Activated naive CD8-positive, alpha-beta T cell treated with anti-CD3 and anti-CD28 coated beads, Interleukin-2, amount 50 U/mL, for 24 hours (primary cell): ENCODE measurements at regions not wholly inside any gene's neighbourhood (a gene's known extent, or its start where the extent isn't known, plus 50 kb on each side); places are given as distances from the start of the nearest gene placed in this dataset.

Source experiments
- ATAC-seq: fragments of 150-1000 bp; cut with Tn5 transposase; one replicate; pipeline ENCODE4 v1.10.0; 2021
- DNase-seq: peaks from one replicate; pipeline ENCODE4 v3.0.0; 2021
- H3K27ac Mint-ChIP-seq: one replicate; pipeline ENCODE4 v1.8.0; 2021; ENCODE audit warnings: mild to moderate bottlenecking, mixed read lengths
- H3K27me3 Mint-ChIP-seq: one replicate; pipeline ENCODE4 v1.8.0; 2021; ENCODE audit warnings: mixed read lengths
- H3K36me3 Mint-ChIP-seq: one replicate; pipeline ENCODE4 v1.8.0; 2021; ENCODE audit warnings: low read depth, mixed read lengths
- H3K4me1 Mint-ChIP-seq: one replicate; pipeline ENCODE4 v1.8.0; 2021; ENCODE audit warnings: mixed read lengths
- H3K4me3 Mint-ChIP-seq: one replicate; pipeline ENCODE4 v1.8.0; 2021; ENCODE audit warnings: mild to moderate bottlenecking, moderate library complexity, mixed read lengths
- H3K9me3 Mint-ChIP-seq: one replicate; pipeline ENCODE4 v1.8.0; 2021; ENCODE audit warnings: mixed read lengths

- H3K9me3 Mint-ChIP-seq: no peaks in the 10 kb centered on the region
- H3K27me3 Mint-ChIP-seq: no peaks in the 10 kb centered on the region
- ATAC-seq (no peak), DNase-seq (no peak)
- no peaks in the 10 kb centered on the region for H3K36me3 Mint-ChIP-seq
- H3K4me3 Mint-ChIP-seq: no peak overlapping the region
- no peak overlapping the region for H3K27ac Mint-ChIP-seq
- H3K4me1 Mint-ChIP-seq: no peaks in the 10 kb centered on the region
Measured at GRCh38 chr2:82268446-82268845, 1963.9 kb upstream of the LRRTM1 start.

- Mint-ChIP-seq H3K36me3 (no peaks in the 10 kb centered on the region), H3K27me3 (no peaks in the 10 kb centered on the region), H3K27ac (no peak overlapping the region)
Measured at GRCh38 chr2:82260521-82260920, 1956.0 kb upstream of the LRRTM1 start.

GRCh38 chr2:82259551-82259950 is 1955.0 kb upstream of the LRRTM1 start:
- ATAC-seq (no peak), DNase-seq (no peak)
- Mint-ChIP-seq H3K27me3 (no peaks in the 10 kb centered on the region), H3K36me3 (no peaks in the 10 kb centered on the region), H3K27ac (no peak overlapping the region), H3K9me3 (peaks cover 8% of the 10 kb centered on the region), H3K4me3 (no peak overlapping the region), H3K4me1 (no peaks in the 10 kb centered on the region)

More at GRCh38 chr2:82260521-82260920, 1956.0 kb upstream of the LRRTM1 start:
- peaks cover 5% of the 10 kb centered on the region for H3K9me3 Mint-ChIP-seq
- no peak overlapping the region for H3K4me3 Mint-ChIP-seq
- DNase-seq: no peak
- no peaks in the 10 kb centered on the region for H3K4me1 Mint-ChIP-seq
- ATAC-seq: no peak

- Mint-ChIP-seq H3K27me3 (no peaks in the 10 kb centered on the region), H3K9me3 (peaks cover 17% of the 10 kb centered on the region), H3K4me3 (no peak overlapping the region), H3K4me1 (no peaks in the 10 kb centered on the region), H3K36me3 (no peaks in the 10 kb centered on the region), H3K27ac (no peak overlapping the region)
- ATAC-seq (no peak), DNase-seq (no peak)
Measured at GRCh38 chr2:82257796-82258555, 1953.4 kb upstream of the LRRTM1 start.

- ATAC-seq (no peak), DNase-seq (no peak)
- Mint-ChIP-seq H3K4me1 (no peaks in the 10 kb centered on the region), H3K27me3 (no peaks in the 10 kb centered on the region), H3K27ac (no peak overlapping the region), H3K9me3 (peaks cover 21% of the 10 kb centered on the region), H3K4me3 (no peak overlapping the region), H3K36me3 (no peaks in the 10 kb centered on the region)
Measured at GRCh38 chr2:82256983-82257632, 1952.6 kb upstream of the LRRTM1 start.

- no peaks in the 10 kb centered on the region for H3K27me3 Mint-ChIP-seq
- no peak for ATAC-seq
- H3K36me3 Mint-ChIP-seq: no peaks in the 10 kb centered on the region
- H3K9me3 Mint-ChIP-seq: peaks cover 27% of the 10 kb centered on the region
- no peak overlapping the region for H3K4me3 Mint-ChIP-seq
- no peak overlapping the region for H3K27ac Mint-ChIP-seq
- no peak for DNase-seq
- no peaks in the 10 kb centered on the region for H3K4me1 Mint-ChIP-seq
Measured at GRCh38 chr2:82256288-82256687, 1951.7 kb upstream of the LRRTM1 start.

GRCh38 chr2:82254728-82255127 is 1950.2 kb upstream of the LRRTM1 start:
- no peaks in the 10 kb centered on the region for H3K4me1 Mint-ChIP-seq
- H3K27ac Mint-ChIP-seq: no peak overlapping the region
- H3K36me3 Mint-ChIP-seq: no peaks in the 10 kb centered on the region
- H3K4me3 Mint-ChIP-seq: no peak overlapping the region
- H3K9me3 Mint-ChIP-seq: peaks cover 32% of the 10 kb centered on the region
- no peaks in the 10 kb centered on the region for H3K27me3 Mint-ChIP-seq
- no peak for ATAC-seq
- no peak for DNase-seq

GRCh38 chr2:82246220-82246775 is 1941.7 kb upstream of the LRRTM1 start:
- no peak overlapping the region for H3K27ac Mint-ChIP-seq
- DNase-seq (no peak), ATAC-seq (no peak)
- no peaks in the 10 kb centered on the region for H3K27me3 Mint-ChIP-seq
- peaks cover 23% of the 10 kb centered on the region for H3K9me3 Mint-ChIP-seq
- H3K4me3 Mint-ChIP-seq: no peak overlapping the region
- H3K4me1 Mint-ChIP-seq: no peaks in the 10 kb centered on the region
- H3K36me3 Mint-ChIP-seq: no peaks in the 10 kb centered on the region

GRCh38 chr2:82239176-82239575 is 1934.6 kb upstream of the LRRTM1 start:
- ATAC-seq (no peak), DNase-seq (no peak)
- Mint-ChIP-seq H3K27ac (no peak overlapping the region), H3K27me3 (no peaks in the 10 kb centered on the region), H3K9me3 (peaks cover 16% of the 10 kb centered on the region), H3K4me3 (no peak overlapping the region), H3K36me3 (no peaks in the 10 kb centered on the region), H3K4me1 (no peaks in the 10 kb centered on the region)

- no peak for ATAC-seq
- H3K9me3 Mint-ChIP-seq: peaks cover 16% of the 10 kb centered on the region
- H3K27ac Mint-ChIP-seq: no peak overlapping the region
- H3K27me3 Mint-ChIP-seq: no peaks in the 10 kb centered on the region
- H3K36me3 Mint-ChIP-seq: no peaks in the 10 kb centered on the region
- DNase-seq: no peak
- no peak overlapping the region for H3K4me3 Mint-ChIP-seq
- no peaks in the 10 kb centered on the region for H3K4me1 Mint-ChIP-seq
Measured at GRCh38 chr2:82237994-82238662, 1933.6 kb upstream of the LRRTM1 start.

GRCh38 chr2:82234283-82234874 is 1929.8 kb upstream of the LRRTM1 start:
- ATAC-seq (no peak), DNase-seq (no peak)
- peaks cover 3% of the 10 kb centered on the region for H3K9me3 Mint-ChIP-seq
- no peak overlapping the region for H3K4me3 Mint-ChIP-seq
- H3K36me3 Mint-ChIP-seq: no peaks in the 10 kb centered on the region
- no peaks in the 10 kb centered on the region for H3K4me1 Mint-ChIP-seq
- H3K27ac Mint-ChIP-seq: no peak overlapping the region
- H3K27me3 Mint-ChIP-seq: no peaks in the 10 kb centered on the region

- Mint-ChIP-seq H3K4me1 (no peaks in the 10 kb centered on the region), H3K9me3 (peaks cover 7% of the 10 kb centered on the region), H3K27me3 (no peaks in the 10 kb centered on the region), H3K36me3 (no peaks in the 10 kb centered on the region), H3K4me3 (no peak overlapping the region), H3K27ac (no peak overlapping the region)
- DNase-seq: no peak
- no peak for ATAC-seq
Measured at GRCh38 chr2:82233806-82234205, 1929.3 kb upstream of the LRRTM1 start.

GRCh38 chr2:82230406-82230805 is 1925.9 kb upstream of the LRRTM1 start:
- Mint-ChIP-seq H3K27me3 (no peaks in the 10 kb centered on the region), H3K36me3 (no peaks in the 10 kb centered on the region), H3K9me3 (peaks cover 7% of the 10 kb centered on the region), H3K27ac (no peak overlapping the region), H3K4me3 (no peak overlapping the region), H3K4me1 (no peaks in the 10 kb centered on the region)
- no peak for DNase-seq
- no peak for ATAC-seq

- ATAC-seq (no peak), DNase-seq (no peak)
- peaks cover 10% of the 10 kb centered on the region for H3K9me3 Mint-ChIP-seq
- H3K36me3 Mint-ChIP-seq: no peaks in the 10 kb centered on the region
- no peaks in the 10 kb centered on the region for H3K27me3 Mint-ChIP-seq
- no peaks in the 10 kb centered on the region for H3K4me1 Mint-ChIP-seq
- H3K4me3 Mint-ChIP-seq: no peak overlapping the region
- H3K27ac Mint-ChIP-seq: no peak overlapping the region
Measured at GRCh38 chr2:82226441-82226840, 1921.9 kb upstream of the LRRTM1 start.
